PC-9 (cell line): ENCODE measurements at regions not wholly inside any gene's neighbourhood (a gene's known extent, or its start where the extent isn't known, plus 50 kb on each side); places are given as distances from the start of the nearest gene placed in this dataset.

Experiments
- CTCF ChIP-seq: fragments of 200-600 bp; sonication (generic); conservative IDR thresholded peaks from 2 replicates; pipeline ENCODE4 v1.6.1; 2017; ENCODE audit warnings: mixed run types, antibody characterized with exemption, mild to moderate bottlenecking, moderate library complexity
- EZH2 ChIP-seq: fragments of 200-600 bp; sonication (generic); IDR thresholded peaks from 2 replicates; pipeline ENCODE4 v1.8.0; 2017; ENCODE audit warnings: antibody characterized with exemption, low read depth

GRCh38 chr5:92952243-92952642 is 628.8 kb downstream of the NR2F1-AS1 start:
- TF ChIP-seq CTCF (no peak), EZH2 (no peak)
